Suprapubic skin (tissue), 4 donors: ENCODE measurements at regions not wholly inside any gene's neighbourhood (a gene's known extent, or its start where the extent isn't known, plus 50 kb on each side); places are given as distances from the start of the nearest gene placed in this dataset.

Experiments used
- DNase-seq, 2 donors: peaks; one replicate each; pipeline ENCODE4 v3.0.0-alpha.2; 2019; ENCODE audit warnings: low spot score in 2 of 2
- H3K27ac ChIP-seq: fragments of 200-600 bp; sonication (generic); one replicate; pipeline ENCODE4 v1.5.1; 2019
- H3K27me3 ChIP-seq: fragments of 200-600 bp; sonication (generic); one replicate; pipeline ENCODE4 v1.5.1; 2019
- H3K36me3 ChIP-seq: fragments of 200-600 bp; sonication (generic); one replicate; pipeline ENCODE4 v1.5.1; 2019
- H3K4me1 ChIP-seq: fragments of 200-600 bp; sonication (generic); one replicate; pipeline ENCODE4 v1.5.1; 2019
- H3K4me3 ChIP-seq: fragments of 200-600 bp; sonication (generic); one replicate; pipeline ENCODE4 v1.5.1; 2019; ENCODE audit warnings: mild to moderate bottlenecking
- H3K9me3 ChIP-seq: fragments of 200-600 bp; sonication (generic); one replicate; pipeline ENCODE4 v1.5.1; 2019
- CTCF ChIP-seq, 2 donors: fragments of 200-600 bp in 1 of 2; fragments of 450-650 bp in 1 of 2; sonication (generic) in 1 of 2; IDR thresholded peaks; one replicate each; pipeline ENCODE4 v1.5.1; 2016 to 2019; ENCODE audit warnings: antibody characterized with exemption in 2 of 2, mild to moderate bottlenecking in 1 of 2, moderate library complexity in 1 of 2
- EP300 ChIP-seq: sonication (generic); formaldehyde crosslinking; IDR thresholded peaks from one replicate; pipeline ENCODE4 v1.6.1; 2017; ENCODE audit warnings: antibody characterized with exemption
- POLR2A ChIP-seq, 2 donors: fragments of 450-650 bp; IDR thresholded peaks; one replicate each; pipeline ENCODE4 v1.6.1; 2017; ENCODE audit warnings: antibody characterized with exemption in 2 of 2, mild to moderate bottlenecking in 2 of 2, moderate library complexity in 2 of 2
- POLR2AphosphoS5 ChIP-seq, 3 donors: sonication (generic); formaldehyde crosslinking; IDR thresholded peaks; one replicate each; pipeline ENCODE4 v1.6.1; 2017; ENCODE audit warnings: antibody characterized with exemption in 3 of 3
- WGBS: methylation state at CpG from one replicate; pipeline ENCODE4 v1.1.5; 2018; 5-methylcytosine and 5-hydroxymethylcytosine counted together

GRCh38 chr6:101268541-101268940 is 125.0 kb upstream of the GRIK2 start:
- Histone ChIP-seq H3K27ac (no peak overlapping the region), H3K9me3 (no peaks in the 10 kb centered on the region), H3K4me1 (no peaks in the 10 kb centered on the region), H3K36me3 (no peaks in the 10 kb centered on the region), H3K4me3 (no peak overlapping the region), H3K27me3 (no peaks in the 10 kb centered on the region)
- DNase-seq, result no peak
- WGBS, result 61% methylated on average over 2 of the region's 2 CpGs
- no peak for TF ChIP-seq POLR2AphosphoS5 (IDR thresholded peaks at IDR 0.05)
- no peak for TF ChIP-seq CTCF (IDR thresholded peaks at IDR 0.05)
- no peak for TF ChIP-seq POLR2A (IDR thresholded peaks at IDR 0.05)
- no peak for TF ChIP-seq EP300

GRCh38 chr6:101275251-101275650 is 118.3 kb upstream of the GRIK2 start:
- TF ChIP-seq EP300, result no peak
- TF ChIP-seq POLR2AphosphoS5 (IDR thresholded peaks at IDR 0.05), result no peak
- TF ChIP-seq CTCF (IDR thresholded peaks at IDR 0.05), result no peak
- TF ChIP-seq POLR2A (IDR thresholded peaks at IDR 0.05), result no peak
- Histone ChIP-seq H3K27ac (no peak overlapping the region), H3K4me1 (no peaks in the 10 kb centered on the region), H3K36me3 (no peaks in the 10 kb centered on the region), H3K4me3 (no peak overlapping the region), H3K9me3 (no peaks in the 10 kb centered on the region), H3K27me3 (no peaks in the 10 kb centered on the region)
- WGBS, result 94% methylated on average over 5 of the region's 5 CpGs
- no peak for DNase-seq

- Histone ChIP-seq H3K4me3 (no peak overlapping the region), H3K27me3 (no peaks in the 10 kb centered on the region), H3K9me3 (no peaks in the 10 kb centered on the region), H3K4me1 (no peaks in the 10 kb centered on the region), H3K27ac (no peak overlapping the region), H3K36me3 (no peaks in the 10 kb centered on the region)
- TF ChIP-seq POLR2A (IDR thresholded peaks at IDR 0.05), result no peak
- TF ChIP-seq CTCF (IDR thresholded peaks at IDR 0.05), result no peak
- no peak for TF ChIP-seq POLR2AphosphoS5 (IDR thresholded peaks at IDR 0.05)
- TF ChIP-seq EP300, result no peak
- DNase-seq, result no peak
These were observed 117.4 kb upstream of the GRIK2 start for GRCh38 chr6:101276066-101276465.

GRCh38 chr6:101279410-101279809 is 114.1 kb upstream of the GRIK2 start:
- Histone ChIP-seq H3K36me3 (no peaks in the 10 kb centered on the region), H3K9me3 (no peaks in the 10 kb centered on the region), H3K4me3 (no peak overlapping the region), H3K27ac (no peak overlapping the region), H3K27me3 (no peaks in the 10 kb centered on the region), H3K4me1 (no peaks in the 10 kb centered on the region)
- DNase-seq, result no peak
- TF ChIP-seq EP300 (no peak), POLR2AphosphoS5 (IDR thresholded peaks at IDR 0.05) (no peak), CTCF (IDR thresholded peaks at IDR 0.05) (no peak), POLR2A (IDR thresholded peaks at IDR 0.05) (no peak)

- TF ChIP-seq CTCF (IDR thresholded peaks at IDR 0.05) (no peak), EP300 (no peak)
- Histone ChIP-seq H3K36me3 (no peaks in the 10 kb centered on the region), H3K27me3 (no peaks in the 10 kb centered on the region), H3K4me1 (no peaks in the 10 kb centered on the region), H3K4me3 (no peak overlapping the region), H3K27ac (no peak overlapping the region), H3K9me3 (no peaks in the 10 kb centered on the region)
- no peak for DNase-seq
These were observed 112.2 kb upstream of the GRIK2 start for GRCh38 chr6:101281266-101281665.
